Liver (tissue), 8 donors: ENCODE measurements at regions not wholly inside any gene's neighbourhood (a gene's known extent, or its start where the extent isn't known, plus 50 kb on each side); places are given as distances from the start of the nearest gene placed in this dataset.

Source experiments
- DNase-seq: peaks from one replicate; pipeline ENCODE4 v3.0.0-alpha.2; 2017; ENCODE audit warnings: low spot score
- H3K27ac ChIP-seq, 2 donors: one replicate each; pipeline ENCODE4 v1.7.0; 2013; ENCODE audit warnings: inconsistent platforms in 2 of 2, low read length in 2 of 2, control low read depth in 1 of 2, low read depth in 1 of 2, mild to moderate bottlenecking in 1 of 2
- H3K27me3 ChIP-seq, 4 donors: one replicate each; pipeline versions ENCODE4 v1.6.1 to v1.7.0; 2013; ENCODE audit warnings: low read length in 3 of 4, inconsistent platforms in 1 of 4, mild to moderate bottlenecking in 1 of 4, moderate library complexity in 1 of 4; ENCODE audit not compliant: control insufficient read depth in 4 of 4, insufficient read depth in 4 of 4
- H3K36me3 ChIP-seq, 4 donors: one replicate each; pipeline versions ENCODE4 v1.6.1 to v1.7.0; 2013; ENCODE audit warnings: low read length in 3 of 4, mild to moderate bottlenecking in 3 of 4, low read depth in 1 of 4, moderate library complexity in 1 of 4; ENCODE audit not compliant: control insufficient read depth in 4 of 4, insufficient read depth in 3 of 4
- H3K4me1 ChIP-seq, 4 donors: one replicate each; pipeline versions ENCODE4 v1.6.1 to v1.7.0; 2013; ENCODE audit warnings: low read length in 3 of 4, mild to moderate bottlenecking in 3 of 4, moderate library complexity in 1 of 4; ENCODE audit not compliant: control insufficient read depth in 4 of 4, insufficient read depth in 4 of 4
- H3K4me3 ChIP-seq, 3 donors: one replicate each; pipeline versions ENCODE4 v1.6.1 to v1.7.0; 2013; ENCODE audit warnings: low read length in 3 of 3, control low read depth in 1 of 3, low read depth in 1 of 3, mild to moderate bottlenecking in 1 of 3
- H3K9ac ChIP-seq, 2 donors: one replicate each; pipeline ENCODE4 v1.7.0; 2013; ENCODE audit warnings: low read length in 2 of 2, mild to moderate bottlenecking in 2 of 2, moderate library complexity in 2 of 2, control low read depth in 1 of 2, low read depth in 1 of 2
- H3K9me3 ChIP-seq, 4 donors: one replicate each; pipeline versions ENCODE4 v1.6.1 to v1.7.0; 2013; ENCODE audit warnings: low read length in 3 of 4; ENCODE audit not compliant: control insufficient read depth in 4 of 4
- EGR1 ChIP-seq, 2 donors: IDR thresholded peaks; 2 replicates each; pipeline ENCODE4 v1.6.1; 2016 to 2018; ENCODE audit warnings: antibody characterized with exemption in 2 of 2, low read depth in 2 of 2
- FOXA1 ChIP-seq: IDR thresholded peaks from 2 replicates; pipeline ENCODE4 v1.6.1; 2016; ENCODE audit warnings: antibody characterized with exemption
- FOXA2 ChIP-seq: IDR thresholded peaks from 2 replicates; pipeline ENCODE4 v1.6.1; 2016; ENCODE audit warnings: antibody characterized with exemption
- HNF4A ChIP-seq, 2 donors: conservative IDR thresholded peaks; 2 replicates each; pipeline ENCODE4 v1.6.1; 2016; ENCODE audit warnings: antibody characterized with exemption in 2 of 2, mild to moderate bottlenecking in 2 of 2
- HNF4G ChIP-seq: IDR thresholded peaks from 2 replicates; pipeline ENCODE4 v1.6.1; 2016; ENCODE audit warnings: antibody characterized with exemption
- JUND ChIP-seq, 2 donors: IDR thresholded peaks; 2 replicates each; pipeline ENCODE4 v1.6.1; 2016; ENCODE audit warnings: antibody characterized with exemption in 2 of 2
- NR2F2 ChIP-seq: IDR thresholded peaks from 2 replicates; pipeline ENCODE4 v1.6.1; 2016; ENCODE audit warnings: antibody characterized with exemption
- RAD21 ChIP-seq, 2 donors: IDR thresholded peaks; 2 replicates each; pipeline ENCODE4 v1.6.1; 2016; ENCODE audit warnings: antibody characterized with exemption in 2 of 2, mild to moderate bottlenecking in 2 of 2
- SP1 ChIP-seq: IDR thresholded peaks from 2 replicates; pipeline ENCODE4 v1.6.1; 2018; ENCODE audit warnings: antibody characterized with exemption, mild to moderate bottlenecking
- YY1 ChIP-seq: IDR thresholded peaks from 2 replicates; pipeline ENCODE4 v1.6.1; 2016; ENCODE audit warnings: antibody characterized with exemption, mild to moderate bottlenecking
- WGBS: extraction: QIAGEN DNeasy Blood & Tissue Kit; methylation state at CpG from one replicate; pipeline ENCODE4 v1.1.7; 2013; 5-methylcytosine and 5-hydroxymethylcytosine counted together
- TF ChIP-seq, protein P1 (sequence below): IDR thresholded peaks from 2 replicates; pipeline ENCODE4 v1.6.1; 2016; ENCODE audit warnings: antibody characterized with exemption
- TF ChIP-seq, protein P2 (sequence below): IDR thresholded peaks from 2 replicates; pipeline ENCODE4 v1.6.1; 2016; ENCODE audit warnings: antibody characterized with exemption, mild to moderate bottlenecking
- TF ChIP-seq, protein P3 (sequence below): IDR thresholded peaks from 2 replicates; pipeline ENCODE4 v1.6.1; 2016; ENCODE audit warnings: antibody characterized with exemption
- TF ChIP-seq, protein P4 (sequence below): IDR thresholded peaks from 2 replicates; pipeline ENCODE4 v1.6.1; 2016; ENCODE audit warnings: antibody characterized with exemption
- TF ChIP-seq, protein P5 (sequence below): fragments of 150-350 bp; IDR thresholded peaks from 2 replicates; pipeline ENCODE4 v1.5.1; 2017; ENCODE audit warnings: improper control_type of control experiment, low read depth, low read length; ENCODE audit not compliant: missing input control
- donor health status: healthy.
- donor health status: healthy.
- donor health status: healthy.
- donor health status: healthy.
- donor health status: healthy.

DNA sequence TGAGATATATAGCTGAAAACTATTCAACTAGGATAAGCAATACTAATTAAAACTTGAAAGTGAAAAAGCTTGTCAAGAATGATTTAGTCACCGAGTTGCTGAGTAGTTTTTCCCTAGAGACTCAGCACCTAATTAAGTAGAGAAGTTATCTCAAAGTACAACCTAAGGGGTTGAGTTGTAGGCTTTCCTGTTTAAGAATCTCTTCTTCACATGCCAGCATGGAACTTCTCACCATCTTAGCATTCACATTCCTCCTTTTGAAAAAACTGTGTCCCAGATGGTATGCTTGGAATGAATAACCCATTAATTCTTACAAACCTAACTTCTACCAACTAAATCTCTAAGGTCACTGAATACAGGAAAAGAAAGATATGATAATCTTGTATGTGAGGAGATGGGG lies 303.3 kb upstream of the ZC3H12C start:
- no peaks in the 10 kb centered on the region for H3K27me3 ChIP-seq
- no peaks in the 10 kb centered on the region for H3K9me3 ChIP-seq
- H3K36me3 ChIP-seq = no peaks in the 10 kb centered on the region
- H3K27ac ChIP-seq = no peak overlapping the region
- H3K4me3 ChIP-seq = no peak overlapping the region
- DNase-seq = no peak
- H3K4me1 ChIP-seq = no peaks in the 10 kb centered on the region
- TF ChIP-seq, protein P1, sequence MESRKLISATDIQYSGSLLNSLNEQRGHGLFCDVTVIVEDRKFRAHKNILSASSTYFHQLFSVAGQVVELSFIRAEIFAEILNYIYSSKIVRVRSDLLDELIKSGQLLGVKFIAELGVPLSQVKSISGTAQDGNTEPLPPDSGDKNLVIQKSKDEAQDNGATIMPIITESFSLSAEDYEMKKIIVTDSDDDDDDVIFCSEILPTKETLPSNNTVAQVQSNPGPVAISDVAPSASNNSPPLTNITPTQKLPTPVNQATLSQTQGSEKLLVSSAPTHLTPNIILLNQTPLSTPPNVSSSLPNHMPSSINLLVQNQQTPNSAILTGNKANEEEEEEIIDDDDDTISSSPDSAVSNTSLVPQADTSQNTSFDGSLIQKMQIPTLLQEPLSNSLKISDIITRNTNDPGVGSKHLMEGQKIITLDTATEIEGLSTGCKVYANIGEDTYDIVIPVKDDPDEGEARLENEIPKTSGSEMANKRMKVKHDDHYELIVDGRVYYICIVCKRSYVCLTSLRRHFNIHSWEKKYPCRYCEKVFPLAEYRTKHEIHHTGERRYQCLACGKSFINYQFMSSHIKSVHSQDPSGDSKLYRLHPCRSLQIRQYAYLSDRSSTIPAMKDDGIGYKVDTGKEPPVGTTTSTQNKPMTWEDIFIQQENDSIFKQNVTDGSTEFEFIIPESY = no peak
- TF ChIP-seq HNF4G (no peak), FOXA2 (no peak), SP1 (no peak), FOXA1 (no peak), HNF4A (conservative IDR thresholded peaks at IDR 0.05) (no peak), JUND (IDR thresholded peaks at IDR 0.05) (no peak), YY1 (no peak), RAD21 (IDR thresholded peaks at IDR 0.05) (no peak), EGR1 (IDR thresholded peaks at IDR 0.05; ENCODE audit: low read depth in 2 of 2) (no peak), NR2F2 (no peak)
- TF ChIP-seq, protein P2, sequence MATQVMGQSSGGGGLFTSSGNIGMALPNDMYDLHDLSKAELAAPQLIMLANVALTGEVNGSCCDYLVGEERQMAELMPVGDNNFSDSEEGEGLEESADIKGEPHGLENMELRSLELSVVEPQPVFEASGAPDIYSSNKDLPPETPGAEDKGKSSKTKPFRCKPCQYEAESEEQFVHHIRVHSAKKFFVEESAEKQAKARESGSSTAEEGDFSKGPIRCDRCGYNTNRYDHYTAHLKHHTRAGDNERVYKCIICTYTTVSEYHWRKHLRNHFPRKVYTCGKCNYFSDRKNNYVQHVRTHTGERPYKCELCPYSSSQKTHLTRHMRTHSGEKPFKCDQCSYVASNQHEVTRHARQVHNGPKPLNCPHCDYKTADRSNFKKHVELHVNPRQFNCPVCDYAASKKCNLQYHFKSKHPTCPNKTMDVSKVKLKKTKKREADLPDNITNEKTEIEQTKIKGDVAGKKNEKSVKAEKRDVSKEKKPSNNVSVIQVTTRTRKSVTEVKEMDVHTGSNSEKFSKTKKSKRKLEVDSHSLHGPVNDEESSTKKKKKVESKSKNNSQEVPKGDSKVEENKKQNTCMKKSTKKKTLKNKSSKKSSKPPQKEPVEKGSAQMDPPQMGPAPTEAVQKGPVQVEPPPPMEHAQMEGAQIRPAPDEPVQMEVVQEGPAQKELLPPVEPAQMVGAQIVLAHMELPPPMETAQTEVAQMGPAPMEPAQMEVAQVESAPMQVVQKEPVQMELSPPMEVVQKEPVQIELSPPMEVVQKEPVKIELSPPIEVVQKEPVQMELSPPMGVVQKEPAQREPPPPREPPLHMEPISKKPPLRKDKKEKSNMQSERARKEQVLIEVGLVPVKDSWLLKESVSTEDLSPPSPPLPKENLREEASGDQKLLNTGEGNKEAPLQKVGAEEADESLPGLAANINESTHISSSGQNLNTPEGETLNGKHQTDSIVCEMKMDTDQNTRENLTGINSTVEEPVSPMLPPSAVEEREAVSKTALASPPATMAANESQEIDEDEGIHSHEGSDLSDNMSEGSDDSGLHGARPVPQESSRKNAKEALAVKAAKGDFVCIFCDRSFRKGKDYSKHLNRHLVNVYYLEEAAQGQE = no peak
- TF ChIP-seq, protein P3, sequence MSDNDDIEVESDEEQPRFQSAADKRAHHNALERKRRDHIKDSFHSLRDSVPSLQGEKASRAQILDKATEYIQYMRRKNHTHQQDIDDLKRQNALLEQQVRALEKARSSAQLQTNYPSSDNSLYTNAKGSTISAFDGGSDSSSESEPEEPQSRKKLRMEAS = no peak
- TF ChIP-seq, protein P4, sequence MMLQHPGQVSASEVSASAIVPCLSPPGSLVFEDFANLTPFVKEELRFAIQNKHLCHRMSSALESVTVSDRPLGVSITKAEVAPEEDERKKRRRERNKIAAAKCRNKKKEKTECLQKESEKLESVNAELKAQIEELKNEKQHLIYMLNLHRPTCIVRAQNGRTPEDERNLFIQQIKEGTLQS = no peak
- TF ChIP-seq, protein P5, sequence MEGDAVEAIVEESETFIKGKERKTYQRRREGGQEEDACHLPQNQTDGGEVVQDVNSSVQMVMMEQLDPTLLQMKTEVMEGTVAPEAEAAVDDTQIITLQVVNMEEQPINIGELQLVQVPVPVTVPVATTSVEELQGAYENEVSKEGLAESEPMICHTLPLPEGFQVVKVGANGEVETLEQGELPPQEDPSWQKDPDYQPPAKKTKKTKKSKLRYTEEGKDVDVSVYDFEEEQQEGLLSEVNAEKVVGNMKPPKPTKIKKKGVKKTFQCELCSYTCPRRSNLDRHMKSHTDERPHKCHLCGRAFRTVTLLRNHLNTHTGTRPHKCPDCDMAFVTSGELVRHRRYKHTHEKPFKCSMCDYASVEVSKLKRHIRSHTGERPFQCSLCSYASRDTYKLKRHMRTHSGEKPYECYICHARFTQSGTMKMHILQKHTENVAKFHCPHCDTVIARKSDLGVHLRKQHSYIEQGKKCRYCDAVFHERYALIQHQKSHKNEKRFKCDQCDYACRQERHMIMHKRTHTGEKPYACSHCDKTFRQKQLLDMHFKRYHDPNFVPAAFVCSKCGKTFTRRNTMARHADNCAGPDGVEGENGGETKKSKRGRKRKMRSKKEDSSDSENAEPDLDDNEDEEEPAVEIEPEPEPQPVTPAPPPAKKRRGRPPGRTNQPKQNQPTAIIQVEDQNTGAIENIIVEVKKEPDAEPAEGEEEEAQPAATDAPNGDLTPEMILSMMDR = no peak
- 54% methylated on average over 1 of the region's 1 CpG for WGBS
- H3K9ac ChIP-seq = no peak overlapping the region

DNA sequence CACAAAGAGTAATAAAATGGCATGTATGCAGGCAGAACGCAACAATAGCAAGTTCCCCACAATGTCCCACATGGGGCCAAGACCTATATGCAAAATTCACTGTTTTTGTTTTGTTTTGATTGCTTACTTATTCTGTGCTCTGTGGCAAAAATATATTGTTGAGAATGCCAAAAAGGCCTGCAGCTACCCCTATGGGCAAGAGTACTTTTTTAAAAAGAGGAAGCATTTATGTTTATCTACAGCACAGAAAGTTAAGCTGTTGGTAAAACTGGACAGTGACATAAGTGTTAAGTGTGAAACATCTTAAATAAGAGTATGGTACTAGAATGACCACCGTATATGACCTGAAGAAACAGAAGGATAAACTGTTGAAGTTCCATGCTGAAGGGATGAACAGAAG lies 301.9 kb upstream of the ZC3H12C start:
- WGBS = 80% methylated on average over 2 of the region's 2 CpGs

More for the DNA sequence above, 301.9 kb upstream of the ZC3H12C start:
- H3K9ac ChIP-seq = no peak overlapping the region
- H3K27me3 ChIP-seq = no peaks in the 10 kb centered on the region
- no peaks in the 10 kb centered on the region for H3K9me3 ChIP-seq
- peak in 1 of 2 donors; percentile 25 for TF ChIP-seq RAD21 (IDR thresholded peaks at IDR 0.05)
- no peak for TF ChIP-seq FOXA1
- TF ChIP-seq, protein P5 = no peak
- TF ChIP-seq, protein P3 = no peak
- no peak for TF ChIP-seq FOXA2
- H3K4me3 ChIP-seq = no peak overlapping the region
- no peak for DNase-seq
- H3K4me1 ChIP-seq = no peaks in the 10 kb centered on the region
- no peak overlapping the region for H3K27ac ChIP-seq
- H3K36me3 ChIP-seq = no peaks in the 10 kb centered on the region
